CD4-positive, alpha-beta T cell (primary cell): ENCODE measurements at regions not wholly inside any gene's neighbourhood (a gene's known extent, or its start where the extent isn't known, plus 50 kb on each side); places are given as distances from the start of the nearest gene placed in this dataset.

Source experiments
- ATAC-seq: fragments of 200-7000 bp; cut with Tn5 transposase; one replicate; pipeline ENCODE4 v1.10.0; 2022; ENCODE audit warnings: mild to moderate bottlenecking; ENCODE audit not compliant: poor library complexity
- CTCF ChIA-PET: fragments of 350-600 bp; sonication (Branson Sonifier 250); formaldehyde crosslinking; loops from one replicate; lab custom pipeline; 2021; ENCODE audit warnings: antibody characterized with exemption, inconsistent platforms; lab: Charles Lee
- POLR2A ChIA-PET: fragments of 350-600 bp; sonication (Branson Sonifier 250); formaldehyde crosslinking; loops from one replicate; lab custom pipeline; 2021; ENCODE audit warnings: antibody characterized with exemption, inconsistent platforms; lab: Charles Lee
- DNase-seq, 14 experiments: peaks; one replicate each; pipeline ENCODE4 v3.0.0-alpha.2; 2013 to 2020; ENCODE audit warnings: mixed read lengths in 2 of 14
- H3K27ac ChIP-seq, 2 donors: one replicate each; pipeline versions ENCODE4 v1.5.1 to v1.7.0; 2013; ENCODE audit warnings: low read length in 2 of 2, low read depth in 1 of 2, mild to moderate bottlenecking in 1 of 2
- H3K27me3 ChIP-seq, 2 experiments: 1 replicate in 1 of 2; 2 replicates in 1 of 2; pipeline versions ENCODE4 v1.6.1 to v1.7.0; 2013; ENCODE audit warnings: low read length in 2 of 2, control low read depth in 1 of 2, mild to moderate bottlenecking in 1 of 2, moderate library complexity in 1 of 2; ENCODE audit not compliant: insufficient read depth in 2 of 2, control insufficient read depth in 1 of 2
- H3K36me3 ChIP-seq: one replicate; pipeline ENCODE4 v1.6.1; 2013; ENCODE audit warnings: low read length, control low read depth; ENCODE audit not compliant: insufficient read depth
- H3K4me1 ChIP-seq: one replicate; pipeline ENCODE4 v1.6.1; 2013; ENCODE audit warnings: low read length, control low read depth; ENCODE audit not compliant: insufficient read depth
- H3K4me3 ChIP-seq: one replicate; pipeline ENCODE4 v1.5.1; 2013; ENCODE audit warnings: mild to moderate bottlenecking, low read length, moderate library complexity
- H3K9me3 ChIP-seq, 2 experiments: 1 replicate in 1 of 2; 2 replicates in 1 of 2; pipeline versions ENCODE4 v1.6.1 to v1.7.0; 2013; ENCODE audit warnings: low read length in 2 of 2, mild to moderate bottlenecking in 2 of 2, control low read depth in 1 of 2, moderate library complexity in 1 of 2; ENCODE audit not compliant: control insufficient read depth in 1 of 2, insufficient read depth in 1 of 2
- H3K27ac Mint-ChIP-seq: one replicate; pipeline ENCODE4 v1.8.0; 2020; ENCODE audit warnings: mixed read lengths
- H3K27me3 Mint-ChIP-seq: one replicate; pipeline ENCODE4 v1.8.0; 2021; ENCODE audit warnings: mixed read lengths
- H3K36me3 Mint-ChIP-seq: one replicate; pipeline ENCODE4 v1.8.0; 2021; ENCODE audit warnings: low read depth, mixed read lengths
- H3K4me1 Mint-ChIP-seq: one replicate; pipeline ENCODE4 v1.8.0; 2021; ENCODE audit warnings: low read depth, mixed read lengths
- H3K4me3 Mint-ChIP-seq: one replicate; pipeline ENCODE4 v1.8.0; 2020; ENCODE audit warnings: mild to moderate bottlenecking, mixed read lengths
- H3K9me3 Mint-ChIP-seq: one replicate; pipeline ENCODE4 v1.8.0; 2020; ENCODE audit warnings: mixed read lengths
- CTCF ChIP-seq: fragments of 200-600 bp; IDR thresholded peaks from one replicate; pipeline ENCODE4 v1.8.0; 2022; ENCODE audit warnings: antibody characterized with exemption, mild to moderate bottlenecking
- intact Hi-C, 2 experiments: fragments of 100-400 bp; cut with DNase I in 1 of 2; cut with micrococcal nuclease in 1 of 2; formaldehyde crosslinking; loops; one replicate each; pipeline versions ENCODE4 v1.15.1 to v1.9.0; 2023 to 2025; cut with DNase I, micrococcal nuclease

GRCh38 chr2:8158711-8159110 is 523.1 kb upstream of the ID2 start:
- no peak overlapping the region for H3K27ac Mint-ChIP-seq
- Histone ChIP-seq H3K4me1 (no peaks in the 10 kb centered on the region), H3K9me3 (no peaks in the 10 kb centered on the region), H3K4me3 (no peak overlapping the region), H3K27ac (no peak overlapping the region), H3K27me3 (no peaks in the 10 kb centered on the region), H3K36me3 (no peaks in the 10 kb centered on the region)
- intact Hi-C loops: no loop called here
- no peak for TF ChIP-seq CTCF
- DNase-seq (no peak), ATAC-seq (no peak)
- H3K4me1 Mint-ChIP-seq: no peaks in the 10 kb centered on the region
- POLR2A ChIA-PET: no interaction called here
- H3K27me3 Mint-ChIP-seq: no peaks in the 10 kb centered on the region
- H3K4me3 Mint-ChIP-seq: no peak overlapping the region
- H3K36me3 Mint-ChIP-seq: no peaks in the 10 kb centered on the region
- H3K9me3 Mint-ChIP-seq: no peaks in the 10 kb centered on the region
- CTCF ChIA-PET: no interaction called here

GRCh38 chr2:8159211-8159965 is 522.5 kb upstream of the ID2 start:
- DNase-seq: no peak
- no peaks in the 10 kb centered on the region for H3K9me3 Mint-ChIP-seq
- Histone ChIP-seq H3K27ac (no peak overlapping the region), H3K4me3 (no peak overlapping the region), H3K4me1 (no peaks in the 10 kb centered on the region), H3K9me3 (no peaks in the 10 kb centered on the region), H3K36me3 (no peaks in the 10 kb centered on the region), H3K27me3 (no peaks in the 10 kb centered on the region)
- TF ChIP-seq CTCF: no peak
- H3K27ac Mint-ChIP-seq: no peak overlapping the region
- ChIA-PET POLR2A (no interaction called here), CTCF (no interaction called here)
- intact Hi-C loops: no loop called here
- H3K27me3 Mint-ChIP-seq: no peaks in the 10 kb centered on the region
- no peaks in the 10 kb centered on the region for H3K36me3 Mint-ChIP-seq
- H3K4me1 Mint-ChIP-seq: no peaks in the 10 kb centered on the region
- no peak overlapping the region for H3K4me3 Mint-ChIP-seq
- ATAC-seq: no peak

GRCh38 chr2:8159966-8160603 is 521.8 kb upstream of the ID2 start:
- Mint-ChIP-seq H3K36me3 (no peaks in the 10 kb centered on the region), H3K27me3 (no peaks in the 10 kb centered on the region), H3K9me3 (no peaks in the 10 kb centered on the region), H3K4me1 (no peaks in the 10 kb centered on the region), H3K4me3 (no peak overlapping the region), H3K27ac (no peak overlapping the region)
- Histone ChIP-seq H3K9me3 (no peaks in the 10 kb centered on the region), H3K27me3 (no peaks in the 10 kb centered on the region), H3K4me3 (no peak overlapping the region), H3K4me1 (no peaks in the 10 kb centered on the region), H3K27ac (no peak overlapping the region), H3K36me3 (no peaks in the 10 kb centered on the region)
- no peak for ATAC-seq
- no peak for DNase-seq
- POLR2A ChIA-PET: no interaction called here
- CTCF ChIA-PET: no interaction called here
- TF ChIP-seq CTCF: no peak
- intact Hi-C loops: no loop called here
